Liver (tissue), 9 donors: ENCODE measurements at regions not wholly inside any gene's neighbourhood (a gene's known extent, or its start where the extent isn't known, plus 50 kb on each side); places are given as distances from the start of the nearest gene placed in this dataset. TPM values are rescaled to one million over a fixed set of nuclear protein-coding genes. Genes with fewer than 3 reads are reported as not detected.

ENCODE experiments used
- DNase-seq: peaks from one replicate; pipeline ENCODE4 v3.0.0-alpha.2; 2017; ENCODE audit warnings: low spot score
- H3K27ac ChIP-seq, 2 donors: one replicate each; pipeline ENCODE4 v1.7.0; 2013; ENCODE audit warnings: inconsistent platforms in 2 of 2, low read length in 2 of 2, control low read depth in 1 of 2, low read depth in 1 of 2, mild to moderate bottlenecking in 1 of 2
- H3K27me3 ChIP-seq, 4 donors: one replicate each; pipeline versions ENCODE4 v1.6.1 to v1.7.0; 2013; ENCODE audit warnings: low read length in 3 of 4, inconsistent platforms in 1 of 4, mild to moderate bottlenecking in 1 of 4, moderate library complexity in 1 of 4; ENCODE audit not compliant: control insufficient read depth in 4 of 4, insufficient read depth in 4 of 4
- H3K36me3 ChIP-seq, 4 donors: one replicate each; pipeline versions ENCODE4 v1.6.1 to v1.7.0; 2013; ENCODE audit warnings: low read length in 3 of 4, mild to moderate bottlenecking in 3 of 4, low read depth in 1 of 4, moderate library complexity in 1 of 4; ENCODE audit not compliant: control insufficient read depth in 4 of 4, insufficient read depth in 3 of 4
- H3K4me1 ChIP-seq, 4 donors: one replicate each; pipeline versions ENCODE4 v1.6.1 to v1.7.0; 2013; ENCODE audit warnings: low read length in 3 of 4, mild to moderate bottlenecking in 3 of 4, moderate library complexity in 1 of 4; ENCODE audit not compliant: control insufficient read depth in 4 of 4, insufficient read depth in 4 of 4
- H3K4me3 ChIP-seq, 3 donors: one replicate each; pipeline versions ENCODE4 v1.6.1 to v1.7.0; 2013; ENCODE audit warnings: low read length in 3 of 3, control low read depth in 1 of 3, low read depth in 1 of 3, mild to moderate bottlenecking in 1 of 3
- H3K9ac ChIP-seq, 2 donors: one replicate each; pipeline ENCODE4 v1.7.0; 2013; ENCODE audit warnings: low read length in 2 of 2, mild to moderate bottlenecking in 2 of 2, moderate library complexity in 2 of 2, control low read depth in 1 of 2, low read depth in 1 of 2
- H3K9me3 ChIP-seq, 4 donors: one replicate each; pipeline versions ENCODE4 v1.6.1 to v1.7.0; 2013; ENCODE audit warnings: low read length in 3 of 4; ENCODE audit not compliant: control insufficient read depth in 4 of 4
- EGR1 ChIP-seq, 2 donors: IDR thresholded peaks; 2 replicates each; pipeline ENCODE4 v1.6.1; 2016 to 2018; ENCODE audit warnings: antibody characterized with exemption in 2 of 2, low read depth in 2 of 2
- FOXA1 ChIP-seq: IDR thresholded peaks from 2 replicates; pipeline ENCODE4 v1.6.1; 2016; ENCODE audit warnings: antibody characterized with exemption
- FOXA2 ChIP-seq: IDR thresholded peaks from 2 replicates; pipeline ENCODE4 v1.6.1; 2016; ENCODE audit warnings: antibody characterized with exemption
- HNF4A ChIP-seq, 2 donors: conservative IDR thresholded peaks; 2 replicates each; pipeline ENCODE4 v1.6.1; 2016; ENCODE audit warnings: antibody characterized with exemption in 2 of 2, mild to moderate bottlenecking in 2 of 2
- HNF4G ChIP-seq: IDR thresholded peaks from 2 replicates; pipeline ENCODE4 v1.6.1; 2016; ENCODE audit warnings: antibody characterized with exemption
- JUND ChIP-seq, 2 donors: IDR thresholded peaks; 2 replicates each; pipeline ENCODE4 v1.6.1; 2016; ENCODE audit warnings: antibody characterized with exemption in 2 of 2
- NR2F2 ChIP-seq: IDR thresholded peaks from 2 replicates; pipeline ENCODE4 v1.6.1; 2016; ENCODE audit warnings: antibody characterized with exemption
- RXRA ChIP-seq, 2 donors: IDR thresholded peaks; 2 replicates each; pipeline ENCODE4 v1.6.1; 2017 to 2018; ENCODE audit warnings: antibody characterized with exemption in 2 of 2, mild to moderate bottlenecking in 1 of 2
- SP1 ChIP-seq: IDR thresholded peaks from 2 replicates; pipeline ENCODE4 v1.6.1; 2018; ENCODE audit warnings: antibody characterized with exemption, mild to moderate bottlenecking
- TAF1 ChIP-seq: conservative IDR thresholded peaks from 2 replicates; pipeline ENCODE4 v1.6.1; 2016; ENCODE audit warnings: antibody characterized with exemption, mild to moderate bottlenecking
- YY1 ChIP-seq: IDR thresholded peaks from 2 replicates; pipeline ENCODE4 v1.6.1; 2016; ENCODE audit warnings: antibody characterized with exemption, mild to moderate bottlenecking
- WGBS: extraction: QIAGEN DNeasy Blood & Tissue Kit; methylation state at CpG from one replicate; pipeline ENCODE4 v1.1.7; 2013; 5-methylcytosine and 5-hydroxymethylcytosine counted together
- small RNA-seq: library from RNA; depleted of rRNA; stranded (forward); fragments of <200 nt; gene quantifications from one replicate; pipeline ENCODE3, GENCODE V24; 2014
- TF ChIP-seq, protein P1 (sequence below): IDR thresholded peaks from 2 replicates; pipeline ENCODE4 v1.6.1; 2016; ENCODE audit warnings: antibody characterized with exemption
- TF ChIP-seq, protein P2 (sequence below): fragments of 150-350 bp; IDR thresholded peaks from 2 replicates; pipeline ENCODE4 v1.5.1; 2017; ENCODE audit warnings: improper control_type of control experiment, low read depth, low read length; ENCODE audit not compliant: missing input control
- donor health status: healthy.
- donor health status: healthy.
- donor health status: healthy.
- donor health status: healthy.
- donor health status: healthy.

DNA sequence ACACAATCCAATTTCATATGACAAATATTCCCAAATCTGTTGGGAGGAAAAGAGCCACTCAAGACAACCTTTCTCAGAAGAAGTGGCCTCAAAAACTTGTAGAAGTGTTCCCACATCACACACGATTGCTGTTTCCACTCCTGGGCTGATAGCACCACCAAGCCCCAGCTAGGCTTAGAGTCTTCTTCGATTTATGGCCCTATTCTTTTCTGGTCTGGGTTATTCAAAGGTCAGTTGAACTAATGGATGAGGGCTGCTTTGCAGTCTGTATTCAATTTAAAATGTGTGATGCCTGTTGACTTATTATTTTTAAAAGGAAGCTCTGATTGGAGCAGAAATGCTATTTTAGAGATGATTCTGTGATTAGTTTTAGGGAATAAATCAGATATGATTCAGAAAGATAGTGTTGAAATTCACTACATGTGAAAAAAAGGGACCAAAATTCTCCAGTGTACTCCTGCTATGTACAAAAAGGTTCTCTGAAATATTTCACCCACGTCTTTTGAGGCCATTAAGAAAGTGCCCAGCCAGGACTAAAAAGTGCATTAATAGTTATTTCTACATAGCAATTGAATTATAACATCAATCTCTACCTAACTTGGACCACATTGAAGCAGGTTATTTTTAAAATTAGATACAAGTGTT lies 57.3 kb upstream of the SPON1 start:
- Histone ChIP-seq H3K4me1 (no peaks in the 10 kb centered on the region), H3K4me3 (no peak overlapping the region), H3K36me3 (no peaks in the 10 kb centered on the region), H3K27ac (no peak overlapping the region), H3K9me3 (peaks cover 0 to 20% (median 0%) of the 10 kb centered on the region in 4 donors), H3K27me3 (no peaks in the 10 kb centered on the region), H3K9ac (no peak overlapping the region)
- WGBS = 62% methylated on average over 3 of the region's 3 CpGs
- DNase-seq = no peak
- TF ChIP-seq RXRA (IDR thresholded peaks at IDR 0.05) = no peak
- no peak for TF ChIP-seq FOXA2
- TF ChIP-seq HNF4A (conservative IDR thresholded peaks at IDR 0.05) = no peak
- TF ChIP-seq YY1 = no peak
- no peak for TF ChIP-seq EGR1 (IDR thresholded peaks at IDR 0.05; ENCODE audit: low read depth in 2 of 2)
- no peak for TF ChIP-seq TAF1

DNA sequence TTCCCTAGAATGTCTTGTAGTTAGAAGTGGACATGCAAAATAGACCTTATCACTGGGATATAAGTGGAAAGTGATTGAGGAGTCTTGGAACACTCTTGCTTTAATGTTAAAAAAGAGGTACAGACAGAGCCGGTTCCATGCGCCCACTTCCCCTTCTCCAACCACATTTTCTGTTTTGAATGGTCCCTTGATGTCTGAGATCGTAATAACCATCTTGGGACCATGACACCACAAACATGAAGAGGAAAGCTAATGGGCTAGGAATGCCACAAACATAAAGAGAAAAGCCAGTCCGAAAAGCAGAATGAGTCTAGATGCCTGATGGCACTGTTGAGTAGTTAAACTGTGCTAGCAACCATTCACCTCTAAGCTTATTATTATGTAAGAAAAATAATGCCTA lies 54.8 kb upstream of the SPON1 start:
- Histone ChIP-seq H3K27me3 (no peaks in the 10 kb centered on the region), H3K27ac (no peak overlapping the region), H3K4me3 (no peak overlapping the region), H3K9ac (no peak overlapping the region), H3K9me3 (peaks cover 0 to 23% (median 0%) of the 10 kb centered on the region in 4 donors), H3K4me1 (no peaks in the 10 kb centered on the region), H3K36me3 (no peaks in the 10 kb centered on the region)
- WGBS = 74% methylated on average over 4 of the region's 4 CpGs
- DNase-seq = no peak
- TF ChIP-seq, protein P1, sequence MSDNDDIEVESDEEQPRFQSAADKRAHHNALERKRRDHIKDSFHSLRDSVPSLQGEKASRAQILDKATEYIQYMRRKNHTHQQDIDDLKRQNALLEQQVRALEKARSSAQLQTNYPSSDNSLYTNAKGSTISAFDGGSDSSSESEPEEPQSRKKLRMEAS = no peak
- TF ChIP-seq TAF1 = no peak
- TF ChIP-seq EGR1 (IDR thresholded peaks at IDR 0.05; ENCODE audit: low read depth in 2 of 2) = no peak
- TF ChIP-seq NR2F2 = no peak
- TF ChIP-seq FOXA1 = no peak
- no peak for TF ChIP-seq SP1
- no peak for TF ChIP-seq HNF4G
- TF ChIP-seq FOXA2 = no peak

DNA sequence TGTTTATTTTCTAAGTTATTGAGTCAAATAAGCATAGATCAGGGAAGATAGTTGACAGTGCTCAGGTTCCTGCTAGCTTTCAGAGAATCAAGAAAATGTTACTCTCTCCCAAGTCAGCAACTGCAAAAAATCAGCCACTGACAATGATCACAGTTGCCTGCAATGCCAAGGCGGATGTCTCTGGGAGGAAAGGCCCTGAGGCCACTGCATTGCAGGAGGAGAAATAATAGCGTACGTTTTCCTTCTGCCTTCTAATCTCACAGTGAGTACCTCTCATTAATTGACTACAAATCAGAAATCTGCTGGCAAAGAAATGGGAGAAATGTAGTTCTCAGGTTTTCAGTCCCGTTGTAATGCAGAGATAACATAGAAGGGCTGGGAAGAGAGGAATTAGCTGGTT lies 54.0 kb upstream of the SPON1 start:
- TF ChIP-seq JUND (IDR thresholded peaks at IDR 0.05) = no peak
- TF ChIP-seq, protein P2, sequence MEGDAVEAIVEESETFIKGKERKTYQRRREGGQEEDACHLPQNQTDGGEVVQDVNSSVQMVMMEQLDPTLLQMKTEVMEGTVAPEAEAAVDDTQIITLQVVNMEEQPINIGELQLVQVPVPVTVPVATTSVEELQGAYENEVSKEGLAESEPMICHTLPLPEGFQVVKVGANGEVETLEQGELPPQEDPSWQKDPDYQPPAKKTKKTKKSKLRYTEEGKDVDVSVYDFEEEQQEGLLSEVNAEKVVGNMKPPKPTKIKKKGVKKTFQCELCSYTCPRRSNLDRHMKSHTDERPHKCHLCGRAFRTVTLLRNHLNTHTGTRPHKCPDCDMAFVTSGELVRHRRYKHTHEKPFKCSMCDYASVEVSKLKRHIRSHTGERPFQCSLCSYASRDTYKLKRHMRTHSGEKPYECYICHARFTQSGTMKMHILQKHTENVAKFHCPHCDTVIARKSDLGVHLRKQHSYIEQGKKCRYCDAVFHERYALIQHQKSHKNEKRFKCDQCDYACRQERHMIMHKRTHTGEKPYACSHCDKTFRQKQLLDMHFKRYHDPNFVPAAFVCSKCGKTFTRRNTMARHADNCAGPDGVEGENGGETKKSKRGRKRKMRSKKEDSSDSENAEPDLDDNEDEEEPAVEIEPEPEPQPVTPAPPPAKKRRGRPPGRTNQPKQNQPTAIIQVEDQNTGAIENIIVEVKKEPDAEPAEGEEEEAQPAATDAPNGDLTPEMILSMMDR = no peak
- TF ChIP-seq FOXA1 = no peak
- TF ChIP-seq, protein P1 = no peak
- no peak for TF ChIP-seq HNF4G
- TF ChIP-seq SP1 = no peak
- WGBS = 81% methylated on average over 4 of the region's 4 CpGs
- Histone ChIP-seq H3K27me3 (no peaks in the 10 kb centered on the region), H3K4me3 (no peak overlapping the region), H3K9ac (no peak overlapping the region), H3K9me3 (peaks cover 0 to 23% (median 0%) of the 10 kb centered on the region in 4 donors), H3K27ac (no peak overlapping the region), H3K36me3 (no peaks in the 10 kb centered on the region), H3K4me1 (no peaks in the 10 kb centered on the region)
- DNase-seq = no peak

Small RNA genes lying in the stretch of these regions (small RNA-seq; reads per million reads assigned to genes)
- not detected for gene RNA5SP331
